ENCODE measurements at regions not wholly inside any gene's neighbourhood (a gene's known extent, or its start where the extent isn't known, plus 50 kb on each side); places are given as distances from the start of the nearest gene placed in this dataset.

DNA sequence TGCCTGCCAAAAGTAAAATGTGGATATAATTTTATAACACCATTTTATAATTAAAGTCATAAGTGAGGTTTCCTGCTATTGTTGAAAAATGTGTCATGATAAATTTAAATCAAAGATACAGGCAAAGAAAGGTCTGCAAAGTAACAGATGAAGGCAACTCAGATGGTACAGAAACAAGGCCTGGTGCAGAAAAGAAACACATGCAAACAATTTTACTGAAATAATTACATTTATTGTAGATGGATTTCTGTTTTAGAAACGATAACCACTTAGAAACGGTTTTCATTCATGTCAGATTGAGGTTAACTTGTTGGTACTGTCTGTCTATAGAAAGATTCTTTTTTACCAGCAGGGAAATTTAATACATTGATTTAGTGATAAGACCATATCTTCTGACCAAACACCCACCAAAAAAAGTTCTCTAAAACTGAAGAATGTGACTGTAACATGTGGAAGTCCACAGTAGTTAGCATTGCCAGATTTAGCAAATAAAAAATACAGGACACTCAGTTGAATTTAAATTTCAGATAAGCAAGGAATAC lies 105.5 kb upstream of the FERMT1 start:
- TF ChIP-seq, protein P1, sequence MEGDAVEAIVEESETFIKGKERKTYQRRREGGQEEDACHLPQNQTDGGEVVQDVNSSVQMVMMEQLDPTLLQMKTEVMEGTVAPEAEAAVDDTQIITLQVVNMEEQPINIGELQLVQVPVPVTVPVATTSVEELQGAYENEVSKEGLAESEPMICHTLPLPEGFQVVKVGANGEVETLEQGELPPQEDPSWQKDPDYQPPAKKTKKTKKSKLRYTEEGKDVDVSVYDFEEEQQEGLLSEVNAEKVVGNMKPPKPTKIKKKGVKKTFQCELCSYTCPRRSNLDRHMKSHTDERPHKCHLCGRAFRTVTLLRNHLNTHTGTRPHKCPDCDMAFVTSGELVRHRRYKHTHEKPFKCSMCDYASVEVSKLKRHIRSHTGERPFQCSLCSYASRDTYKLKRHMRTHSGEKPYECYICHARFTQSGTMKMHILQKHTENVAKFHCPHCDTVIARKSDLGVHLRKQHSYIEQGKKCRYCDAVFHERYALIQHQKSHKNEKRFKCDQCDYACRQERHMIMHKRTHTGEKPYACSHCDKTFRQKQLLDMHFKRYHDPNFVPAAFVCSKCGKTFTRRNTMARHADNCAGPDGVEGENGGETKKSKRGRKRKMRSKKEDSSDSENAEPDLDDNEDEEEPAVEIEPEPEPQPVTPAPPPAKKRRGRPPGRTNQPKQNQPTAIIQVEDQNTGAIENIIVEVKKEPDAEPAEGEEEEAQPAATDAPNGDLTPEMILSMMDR (IDR thresholded peaks at IDR 0.05) = no peak
- TF ChIP-seq POLR2AphosphoS5 (IDR thresholded peaks at IDR 0.05) = no peak
- TF ChIP-seq POLR2A (IDR thresholded peaks at IDR 0.05) = no peak

Measured in breast epithelium (tissue), 3 donors.